Muscle layer of duodenum (tissue), 2 donors: ENCODE measurements at regions not wholly inside any gene's neighbourhood (a gene's known extent, or its start where the extent isn't known, plus 50 kb on each side); places are given as distances from the start of the nearest gene placed in this dataset.
"Not testable (repeated sequence)": the region's sequence is repeated elsewhere in the genome, so short reads cannot be mapped to it uniquely, and the experiment has no call there.

Experiments used
- H3K27ac ChIP-seq: one replicate; pipeline ENCODE4 v1.7.0; 2013; ENCODE audit warnings: mild to moderate bottlenecking, low read length
- H3K27me3 ChIP-seq: one replicate; pipeline ENCODE4 v1.7.0; 2013; ENCODE audit warnings: low read depth, mild to moderate bottlenecking, control low read depth, low read length
- H3K36me3 ChIP-seq, 2 donors: one replicate each; pipeline ENCODE4 v1.7.0; 2013; ENCODE audit warnings: low read length in 2 of 2, control low read depth in 1 of 2, mild to moderate bottlenecking in 1 of 2; ENCODE audit not compliant: insufficient read depth in 2 of 2, control insufficient read depth in 1 of 2
- H3K4me1 ChIP-seq, 2 donors: one replicate each; pipeline ENCODE4 v1.7.0; 2013; ENCODE audit warnings: low read length in 2 of 2, mild to moderate bottlenecking in 2 of 2, control low read depth in 1 of 2, moderate library complexity in 1 of 2; ENCODE audit not compliant: insufficient read depth in 2 of 2, control insufficient read depth in 1 of 2
- H3K4me3 ChIP-seq, 2 donors: one replicate each; pipeline ENCODE4 v1.7.0; 2013; ENCODE audit warnings: low read length in 2 of 2, low read depth in 1 of 2, mild to moderate bottlenecking in 1 of 2
- H3K9me3 ChIP-seq, 2 donors: one replicate each; pipeline ENCODE4 v1.7.0; 2013; ENCODE audit warnings: low read length in 2 of 2, control low read depth in 1 of 2, mild to moderate bottlenecking in 1 of 2; ENCODE audit not compliant: control insufficient read depth in 1 of 2
- donor health status: healthy.

GRCh38 chr6:65979120-65979519 is 272.1 kb upstream of the EYS start:
- Histone ChIP-seq H3K4me1 (no peaks in the 10 kb centered on the region), H3K27me3 (no peaks in the 10 kb centered on the region), H3K36me3 (no peaks in the 10 kb centered on the region), H3K9me3 (peaks cover 0 to 5% of the 10 kb centered on the region in 2 donors), H3K27ac (no peak overlapping the region), H3K4me3 (no peak overlapping the region)

GRCh38 chr6:65971252-65971651 is 264.2 kb upstream of the EYS start:
- not testable (repeated sequence) for H3K4me1 ChIP-seq, H3K27ac ChIP-seq, H3K27me3 ChIP-seq, H3K4me3 ChIP-seq, H3K36me3 ChIP-seq, H3K9me3 ChIP-seq

- H3K27me3 ChIP-seq = no peaks in the 10 kb centered on the region
- H3K27ac ChIP-seq = no peak overlapping the region
- no peaks in the 10 kb centered on the region for H3K9me3 ChIP-seq
- no peak overlapping the region for H3K4me3 ChIP-seq
- no peaks in the 10 kb centered on the region for H3K4me1 ChIP-seq
- no peaks in the 10 kb centered on the region for H3K36me3 ChIP-seq
These were observed 257.2 kb upstream of the EYS start for GRCh38 chr6:65964261-65964660.

- Histone ChIP-seq H3K27me3 (no peaks in the 10 kb centered on the region), H3K27ac (no peak overlapping the region), H3K36me3 (no peaks in the 10 kb centered on the region), H3K9me3 (no peaks in the 10 kb centered on the region), H3K4me3 (no peak overlapping the region), H3K4me1 (no peaks in the 10 kb centered on the region)
These were observed 248.0 kb upstream of the EYS start for GRCh38 chr6:65955034-65955433.

GRCh38 chr6:65948062-65948461 is 241.0 kb upstream of the EYS start:
- H3K4me3 ChIP-seq = no peak overlapping the region
- no peak overlapping the region for H3K27ac ChIP-seq
- H3K4me1 ChIP-seq = peaks cover 0 to 7% of the 10 kb centered on the region in 2 donors
- H3K27me3 ChIP-seq = no peaks in the 10 kb centered on the region
- no peaks in the 10 kb centered on the region for H3K36me3 ChIP-seq
- H3K9me3 ChIP-seq = no peaks in the 10 kb centered on the region

- no peaks in the 10 kb centered on the region for H3K9me3 ChIP-seq
- H3K4me3 ChIP-seq = no peak overlapping the region
- no peaks in the 10 kb centered on the region for H3K36me3 ChIP-seq
- H3K27me3 ChIP-seq = no peaks in the 10 kb centered on the region
- no peak overlapping the region for H3K27ac ChIP-seq
- H3K4me1 ChIP-seq = peaks cover 0 to 8% of the 10 kb centered on the region in 2 donors
These were observed 236.5 kb upstream of the EYS start for GRCh38 chr6:65943548-65943947.

- no peaks in the 10 kb centered on the region for H3K27me3 ChIP-seq
- no peaks in the 10 kb centered on the region for H3K9me3 ChIP-seq
- H3K4me1 ChIP-seq = peaks cover 0 to 8% of the 10 kb centered on the region in 2 donors
- no peak overlapping the region for H3K4me3 ChIP-seq
- no peak overlapping the region for H3K27ac ChIP-seq
- H3K36me3 ChIP-seq = no peaks in the 10 kb centered on the region
These were observed 236.0 kb upstream of the EYS start for GRCh38 chr6:65943051-65943450.

GRCh38 chr6:65938000-65938399 is 231.0 kb upstream of the EYS start:
- peaks cover 0 to under 1% of the 10 kb centered on the region in 2 donors for H3K4me1 ChIP-seq
- no peak overlapping the region for H3K27ac ChIP-seq
- H3K9me3 ChIP-seq = peaks cover 0 to 2% of the 10 kb centered on the region in 2 donors
- no peaks in the 10 kb centered on the region for H3K27me3 ChIP-seq
- H3K36me3 ChIP-seq = no peaks in the 10 kb centered on the region
- H3K4me3 ChIP-seq = no peak overlapping the region

GRCh38 chr6:65935412-65935811 is 228.4 kb upstream of the EYS start:
- H3K4me1 ChIP-seq = no peaks in the 10 kb centered on the region
- peaks cover 0 to 2% of the 10 kb centered on the region in 2 donors for H3K9me3 ChIP-seq
- no peaks in the 10 kb centered on the region for H3K27me3 ChIP-seq
- no peak overlapping the region for H3K4me3 ChIP-seq
- H3K36me3 ChIP-seq = no peaks in the 10 kb centered on the region
- no peak overlapping the region for H3K27ac ChIP-seq

GRCh38 chr6:65933390-65933789 is 226.4 kb upstream of the EYS start:
- Histone ChIP-seq H3K36me3 (no peaks in the 10 kb centered on the region), H3K4me3 (no peak overlapping the region), H3K27ac (no peak overlapping the region), H3K4me1 (no peaks in the 10 kb centered on the region), H3K27me3 (no peaks in the 10 kb centered on the region), H3K9me3 (peaks cover 0 to 2% of the 10 kb centered on the region in 2 donors)

- Histone ChIP-seq H3K4me3 (no peak overlapping the region), H3K4me1 (no peaks in the 10 kb centered on the region), H3K27me3 (no peaks in the 10 kb centered on the region), H3K9me3 (no peaks in the 10 kb centered on the region), H3K36me3 (no peaks in the 10 kb centered on the region), H3K27ac (no peak overlapping the region)
These were observed 220.1 kb upstream of the EYS start for GRCh38 chr6:65927141-65927540.

- Histone ChIP-seq H3K36me3 (no peaks in the 10 kb centered on the region), H3K27me3 (no peaks in the 10 kb centered on the region), H3K4me3 (no peak overlapping the region), H3K9me3 (no peaks in the 10 kb centered on the region), H3K27ac (no peak overlapping the region), H3K4me1 (no peaks in the 10 kb centered on the region)
These were observed 217.4 kb upstream of the EYS start for GRCh38 chr6:65924411-65924810.
